GM23338 (cell line): ENCODE measurements at regions not wholly inside any gene's neighbourhood (a gene's known extent, or its start where the extent isn't known, plus 50 kb on each side); places are given as distances from the start of the nearest gene placed in this dataset.

Source experiments
- ATAC-seq: fragments of 200-7000 bp; cut with Tn5 transposase; 3 replicates; pipeline ENCODE4 v1.9.1; 2020
- DNase-seq: peaks from one replicate; pipeline ENCODE4 v3.0.0-alpha.2; 2015; ENCODE audit warnings: low spot score
- H2AFZ ChIP-seq: fragments of 200-600 bp; sonication (generic); 2 replicates; pipeline ENCODE4 v1.8.0; 2016; ENCODE audit warnings: antibody characterized with exemption, mild to moderate bottlenecking, moderate library complexity
- H3F3A ChIP-seq: fragments of 200-600 bp; sonication (generic); replicated peaks from 2 replicates; pipeline ENCODE4 v1.8.0; 2017; ENCODE audit warnings: antibody characterized with exemption, mixed run types, low read depth
- H3K27ac ChIP-seq: fragments of 200-600 bp; sonication (generic); 2 replicates; pipeline ENCODE4 v1.6.1; 2016; ENCODE audit warnings: low read depth
- H3K27me3 ChIP-seq: fragments of 200-600 bp; sonication (generic); 2 replicates; pipeline ENCODE4 v1.8.0; 2016; ENCODE audit warnings: mild to moderate bottlenecking, mixed run types, moderate library complexity; ENCODE audit not compliant: insufficient read depth
- H3K36me3 ChIP-seq: fragments of 200-600 bp; sonication (generic); 2 replicates; pipeline ENCODE4 v1.8.0; 2016; ENCODE audit warnings: mild to moderate bottlenecking; ENCODE audit not compliant: insufficient read depth
- H3K4me1 ChIP-seq: fragments of 200-600 bp; sonication (generic); 2 replicates; pipeline ENCODE4 v1.8.0; 2016; ENCODE audit warnings: mild to moderate bottlenecking, moderate library complexity; ENCODE audit not compliant: insufficient read depth
- H3K4me2 ChIP-seq: fragments of 200-600 bp; sonication (generic); 2 replicates; pipeline ENCODE4 v1.7.1; 2017; ENCODE audit warnings: mixed run types
- H3K4me3 ChIP-seq: fragments of 200-600 bp; sonication (generic); 2 replicates; pipeline ENCODE4 v1.6.1; 2016; ENCODE audit warnings: mixed run types
- H3K79me2 ChIP-seq: fragments of 200-600 bp; sonication (generic); replicated peaks from 2 replicates; pipeline ENCODE4 v1.8.0; 2017; ENCODE audit warnings: mild to moderate bottlenecking; ENCODE audit not compliant: insufficient read depth
- H3K9me2 ChIP-seq: fragments of 200-600 bp; sonication (generic); 2 replicates; pipeline ENCODE4 v1.8.0; 2017; ENCODE audit not compliant: insufficient read depth
- H4K20me1 ChIP-seq: fragments of 200-600 bp; sonication (generic); replicated peaks from 2 replicates; pipeline ENCODE4 v1.8.0; 2017; ENCODE audit warnings: mild to moderate bottlenecking; ENCODE audit not compliant: insufficient read depth
- H3K27ac Mint-ChIP-seq: 2 replicates; pipeline ENCODE4 v1.8.0; 2020; ENCODE audit warnings: inconsistent platforms, mild to moderate bottlenecking, moderate library complexity, mixed read lengths
- H3K27me3 Mint-ChIP-seq: 3 replicates; pipeline ENCODE4 v1.8.0; 2022; ENCODE audit warnings: low read depth, mild to moderate bottlenecking, moderate library complexity, mixed read lengths, inconsistent platforms; ENCODE audit not compliant: insufficient read depth, poor library complexity
- H3K36me3 Mint-ChIP-seq: 3 replicates; pipeline ENCODE4 v1.8.0; 2021; ENCODE audit warnings: low read depth, mild to moderate bottlenecking, inconsistent platforms, moderate library complexity, mixed read lengths
- H3K4me1 Mint-ChIP-seq: 3 replicates; pipeline ENCODE4 v1.8.0; 2020; ENCODE audit warnings: mild to moderate bottlenecking, inconsistent platforms, mixed read lengths
- H3K4me3 Mint-ChIP-seq: 3 replicates; pipeline ENCODE4 v1.8.0; 2021; ENCODE audit warnings: moderate library complexity, mild to moderate bottlenecking, inconsistent platforms, mixed read lengths
- H3K9me3 Mint-ChIP-seq: 3 replicates; pipeline ENCODE4 v1.8.0; 2020; ENCODE audit warnings: moderate library complexity, mild to moderate bottlenecking, inconsistent platforms, mixed read lengths
- CREB1 ChIP-seq: fragments of 250-450 bp; sonication (Bioruptor Pico); IDR thresholded peaks from 2 replicates; pipeline ENCODE4 v1.5.0; 2020; ENCODE audit warnings: low read depth, mild to moderate bottlenecking, moderate library complexity
- ETS1 ChIP-seq: IDR thresholded peaks from 2 replicates; pipeline ENCODE4 v1.6.1; 2016; ENCODE audit warnings: antibody characterized with exemption
- EZH2 ChIP-seq: fragments of 200-600 bp; sonication (generic); IDR thresholded peaks from one replicate; pipeline ENCODE4 v1.8.0; 2017; ENCODE audit warnings: antibody characterized with exemption, mild to moderate bottlenecking, low read depth; ENCODE audit not compliant: unreplicated experiment
- EZH2phosphoT487 ChIP-seq: fragments of 200-600 bp; sonication (generic); IDR thresholded peaks from one replicate; pipeline ENCODE4 v1.8.1; 2018; ENCODE audit warnings: antibody characterized with exemption; ENCODE audit not compliant: unreplicated experiment
- NANOG ChIP-seq: IDR thresholded peaks from 2 replicates; pipeline ENCODE4 v1.6.1; 2016; ENCODE audit warnings: antibody characterized with exemption, borderline replicate concordance
- POLR2AphosphoS5 ChIP-seq: IDR thresholded peaks from 2 replicates; pipeline ENCODE4 v1.6.1; 2016; ENCODE audit warnings: antibody characterized with exemption, low read depth
- STAT1 ChIP-seq: IDR thresholded peaks from one replicate; pipeline ENCODE4 v1.6.1; 2016; ENCODE audit warnings: antibody characterized with exemption; ENCODE audit not compliant: unreplicated experiment
- ZNF114 ChIP-seq: fragments of 250-450 bp; sonication (Bioruptor Pico); IDR thresholded peaks from 2 replicates; pipeline ENCODE4 v1.5.0; 2020; ENCODE audit warnings: mild to moderate bottlenecking, moderate library complexity
- TF ChIP-seq, protein P1 (sequence below): fragments of 250-450 bp; sonication (Bioruptor Pico); IDR thresholded peaks from 2 replicates; pipeline ENCODE4 v1.5.0; 2020; ENCODE audit warnings: mild to moderate bottlenecking, moderate library complexity

DNA sequence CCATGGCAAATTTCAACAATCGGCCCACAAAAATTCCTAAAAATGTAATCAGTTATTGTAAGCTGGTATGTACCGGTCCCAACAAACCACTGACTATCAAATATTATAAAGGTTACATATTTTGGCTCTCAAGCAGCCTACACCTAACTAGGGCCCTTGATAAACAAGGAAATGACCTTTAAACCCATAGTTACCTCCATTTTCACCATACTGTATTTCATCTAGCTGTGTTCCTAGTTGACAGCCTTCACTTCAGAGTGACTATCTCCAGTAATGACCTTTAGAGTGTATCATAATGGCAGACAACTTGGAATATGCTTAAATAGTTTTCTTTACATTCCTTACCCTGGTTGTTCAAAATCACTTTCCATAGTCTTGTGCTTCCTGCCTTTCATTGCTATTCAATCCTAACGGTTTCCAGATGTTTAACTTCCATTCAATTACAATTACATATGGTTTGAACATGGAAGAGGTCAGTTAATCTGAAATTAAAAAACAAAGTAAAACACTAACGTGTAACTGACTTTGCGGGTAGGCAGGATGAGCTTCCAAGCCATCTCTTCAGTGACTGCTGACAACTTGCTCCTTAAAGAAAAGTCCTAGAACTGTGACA, 111.9 kb upstream of the TSC22D2 start (continued):
- TF ChIP-seq, protein P1, sequence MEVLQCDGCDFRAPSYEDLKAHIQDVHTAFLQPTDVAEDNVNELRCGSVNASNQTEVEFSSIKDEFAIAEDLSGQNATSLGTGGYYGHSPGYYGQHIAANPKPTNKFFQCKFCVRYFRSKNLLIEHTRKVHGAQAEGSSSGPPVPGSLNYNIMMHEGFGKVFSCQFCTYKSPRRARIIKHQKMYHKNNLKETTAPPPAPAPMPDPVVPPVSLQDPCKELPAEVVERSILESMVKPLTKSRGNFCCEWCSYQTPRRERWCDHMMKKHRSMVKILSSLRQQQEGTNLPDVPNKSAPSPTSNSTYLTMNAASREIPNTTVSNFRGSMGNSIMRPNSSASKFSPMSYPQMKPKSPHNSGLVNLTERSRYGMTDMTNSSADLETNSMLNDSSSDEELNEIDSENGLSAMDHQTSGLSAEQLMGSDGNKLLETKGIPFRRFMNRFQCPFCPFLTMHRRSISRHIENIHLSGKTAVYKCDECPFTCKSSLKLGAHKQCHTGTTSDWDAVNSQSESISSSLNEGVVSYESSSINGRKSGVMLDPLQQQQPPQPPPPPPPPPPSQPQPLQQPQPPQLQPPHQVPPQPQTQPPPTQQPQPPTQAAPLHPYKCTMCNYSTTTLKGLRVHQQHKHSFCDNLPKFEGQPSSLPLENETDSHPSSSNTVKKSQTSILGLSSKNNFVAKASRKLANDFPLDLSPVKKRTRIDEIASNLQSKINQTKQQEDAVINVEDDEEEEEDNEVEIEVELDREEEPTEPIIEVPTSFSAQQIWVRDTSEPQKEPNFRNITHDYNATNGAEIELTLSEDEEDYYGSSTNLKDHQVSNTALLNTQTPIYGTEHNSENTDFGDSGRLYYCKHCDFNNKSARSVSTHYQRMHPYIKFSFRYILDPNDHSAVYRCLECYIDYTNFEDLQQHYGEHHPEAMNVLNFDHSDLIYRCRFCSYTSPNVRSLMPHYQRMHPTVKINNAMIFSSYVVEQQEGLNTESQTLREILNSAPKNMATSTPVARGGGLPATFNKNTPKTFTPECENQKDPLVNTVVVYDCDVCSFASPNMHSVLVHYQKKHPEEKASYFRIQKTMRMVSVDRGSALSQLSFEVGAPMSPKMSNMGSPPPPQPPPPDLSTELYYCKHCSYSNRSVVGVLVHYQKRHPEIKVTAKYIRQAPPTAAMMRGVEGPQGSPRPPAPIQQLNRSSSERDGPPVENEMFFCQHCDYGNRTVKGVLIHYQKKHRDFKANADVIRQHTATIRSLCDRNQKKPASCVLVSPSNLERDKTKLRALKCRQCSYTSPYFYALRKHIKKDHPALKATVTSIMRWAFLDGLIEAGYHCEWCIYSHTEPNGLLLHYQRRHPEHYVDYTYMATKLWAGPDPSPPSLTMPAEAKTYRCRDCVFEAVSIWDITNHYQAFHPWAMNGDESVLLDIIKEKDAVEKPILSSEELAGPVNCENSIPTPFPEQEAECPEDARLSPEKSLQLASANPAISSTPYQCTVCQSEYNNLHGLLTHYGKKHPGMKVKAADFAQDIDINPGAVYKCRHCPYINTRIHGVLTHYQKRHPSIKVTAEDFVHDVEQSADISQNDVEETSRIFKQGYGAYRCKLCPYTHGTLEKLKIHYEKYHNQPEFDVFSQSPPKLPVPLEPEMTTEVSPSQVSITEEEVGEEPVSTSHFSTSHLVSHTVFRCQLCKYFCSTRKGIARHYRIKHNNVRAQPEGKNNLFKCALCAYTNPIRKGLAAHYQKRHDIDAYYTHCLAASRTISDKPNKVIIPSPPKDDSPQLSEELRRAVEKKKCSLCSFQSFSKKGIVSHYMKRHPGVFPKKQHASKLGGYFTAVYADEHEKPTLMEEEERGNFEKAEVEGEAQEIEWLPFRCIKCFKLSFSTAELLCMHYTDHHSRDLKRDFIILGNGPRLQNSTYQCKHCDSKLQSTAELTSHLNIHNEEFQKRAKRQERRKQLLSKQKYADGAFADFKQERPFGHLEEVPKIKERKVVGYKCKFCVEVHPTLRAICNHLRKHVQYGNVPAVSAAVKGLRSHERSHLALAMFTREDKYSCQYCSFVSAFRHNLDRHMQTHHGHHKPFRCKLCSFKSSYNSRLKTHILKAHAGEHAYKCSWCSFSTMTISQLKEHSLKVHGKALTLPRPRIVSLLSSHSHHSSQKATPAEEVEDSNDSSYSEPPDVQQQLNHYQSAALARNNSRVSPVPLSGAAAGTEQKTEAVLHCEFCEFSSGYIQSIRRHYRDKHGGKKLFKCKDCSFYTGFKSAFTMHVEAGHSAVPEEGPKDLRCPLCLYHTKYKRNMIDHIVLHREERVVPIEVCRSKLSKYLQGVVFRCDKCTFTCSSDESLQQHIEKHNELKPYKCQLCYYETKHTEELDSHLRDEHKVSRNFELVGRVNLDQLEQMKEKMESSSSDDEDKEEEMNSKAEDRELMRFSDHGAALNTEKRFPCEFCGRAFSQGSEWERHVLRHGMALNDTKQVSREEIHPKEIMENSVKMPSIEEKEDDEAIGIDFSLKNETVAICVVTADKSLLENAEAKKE (CRISPR knock-in tag) = no peak
- TF ChIP-seq EZH2phosphoT487 = no peak
- no peak for TF ChIP-seq EZH2
- TF ChIP-seq ETS1 = no peak
- no peak for TF ChIP-seq POLR2AphosphoS5
- TF ChIP-seq NANOG = no peak
- TF ChIP-seq CREB1 (CRISPR knock-in tag) = no peak

GRCh38 chr3:150293401-150294001, 114.6 kb upstream of the TSC22D2 start:
- Histone ChIP-seq H3K36me3 (no peaks in the 10 kb centered on the region), H4K20me1 (no peaks in the 10 kb centered on the region), H2AFZ (peak overlapping the region; percentile 34), H3K4me1 (peaks cover 27% of the 10 kb centered on the region), H3K27ac (no peak overlapping the region), H3K9me2 (peaks cover 9% of the 10 kb centered on the region; the same call in 1 of the 2 replicates), H3K4me2 (no peak overlapping the region), H3K79me2 (no peaks in the 10 kb centered on the region), H3K27me3 (no peaks in the 10 kb centered on the region), H3K4me3 (no peak overlapping the region), H3F3A (no peaks in the 10 kb centered on the region)
- peaks cover 27% of the 10 kb centered on the region for H3K4me1 Mint-ChIP-seq
- no peak overlapping the region for H3K4me3 Mint-ChIP-seq
- no peaks in the 10 kb centered on the region for H3K36me3 Mint-ChIP-seq
- H3K27me3 Mint-ChIP-seq = no peaks in the 10 kb centered on the region
- no peak overlapping the region for H3K27ac Mint-ChIP-seq
- H3K9me3 Mint-ChIP-seq = no peaks in the 10 kb centered on the region
- no peak for ATAC-seq
- no peak for DNase-seq
- TF ChIP-seq NANOG (no peak), ETS1 (no peak), ZNF114 (no peak), STAT1 (no peak)
